ENCODE measurements at regions not wholly inside any gene's neighbourhood (a gene's known extent, or its start where the extent isn't known, plus 50 kb on each side); places are given as distances from the start of the nearest gene placed in this dataset.

DNA sequence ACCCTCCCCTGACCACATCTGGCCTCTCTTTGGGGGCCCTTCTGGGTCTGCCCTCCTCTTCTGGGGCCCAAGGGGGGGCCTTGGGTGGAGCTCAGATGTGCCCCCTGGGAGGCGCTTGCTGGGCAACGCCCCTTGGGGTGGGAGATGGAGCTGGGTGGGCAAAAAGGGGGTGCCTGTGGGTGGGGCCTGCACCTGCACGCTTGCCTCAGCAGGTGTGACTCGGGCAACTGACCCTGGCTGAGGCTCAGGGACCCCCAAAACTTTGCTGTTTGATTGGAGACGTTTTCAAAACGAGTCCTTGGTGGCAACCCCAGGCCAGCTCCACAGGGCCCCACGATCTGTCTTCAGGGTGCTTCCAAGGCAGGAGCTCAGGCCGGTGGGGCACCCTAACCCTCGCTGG, 105.3 kb downstream of the SIK1 start:
- TF ChIP-seq, protein P1, sequence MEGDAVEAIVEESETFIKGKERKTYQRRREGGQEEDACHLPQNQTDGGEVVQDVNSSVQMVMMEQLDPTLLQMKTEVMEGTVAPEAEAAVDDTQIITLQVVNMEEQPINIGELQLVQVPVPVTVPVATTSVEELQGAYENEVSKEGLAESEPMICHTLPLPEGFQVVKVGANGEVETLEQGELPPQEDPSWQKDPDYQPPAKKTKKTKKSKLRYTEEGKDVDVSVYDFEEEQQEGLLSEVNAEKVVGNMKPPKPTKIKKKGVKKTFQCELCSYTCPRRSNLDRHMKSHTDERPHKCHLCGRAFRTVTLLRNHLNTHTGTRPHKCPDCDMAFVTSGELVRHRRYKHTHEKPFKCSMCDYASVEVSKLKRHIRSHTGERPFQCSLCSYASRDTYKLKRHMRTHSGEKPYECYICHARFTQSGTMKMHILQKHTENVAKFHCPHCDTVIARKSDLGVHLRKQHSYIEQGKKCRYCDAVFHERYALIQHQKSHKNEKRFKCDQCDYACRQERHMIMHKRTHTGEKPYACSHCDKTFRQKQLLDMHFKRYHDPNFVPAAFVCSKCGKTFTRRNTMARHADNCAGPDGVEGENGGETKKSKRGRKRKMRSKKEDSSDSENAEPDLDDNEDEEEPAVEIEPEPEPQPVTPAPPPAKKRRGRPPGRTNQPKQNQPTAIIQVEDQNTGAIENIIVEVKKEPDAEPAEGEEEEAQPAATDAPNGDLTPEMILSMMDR (IDR thresholded peaks at IDR 0.05; ENCODE audit: low read length): no peak
- TF ChIP-seq EZH2 (IDR thresholded peaks at IDR 0.05; ENCODE audit: borderline replicate concordance, low read length): no peak
